T1000 (cell line): ENCODE measurements at regions not wholly inside any gene's neighbourhood (a gene's known extent, or its start where the extent isn't known, plus 50 kb on each side); places are given as distances from the start of the nearest gene placed in this dataset.

Source experiments
- DNase-seq: peaks from one replicate; lab custom pipeline; 2025; ENCODE audit warnings: mixed read lengths; lab: John Stamatoyannopoulos, UW

- no peak for DNase-seq
Observed at GRCh38 chr15:66905954-66906353, 159.4 kb upstream of the SMAD3 start.

GRCh38 chr15:66906668-66907614 is 158.5 kb upstream of the SMAD3 start:
- no peak for DNase-seq

- no peak for DNase-seq
Observed at GRCh38 chr15:66907826-66908743, 157.3 kb upstream of the SMAD3 start.

- DNase-seq: no peak
Observed at GRCh38 chr15:66908744-66909095, 156.7 kb upstream of the SMAD3 start.

- DNase-seq: no peak
Observed at GRCh38 chr15:66909381-66909890, 156.0 kb upstream of the SMAD3 start.

- DNase-seq: no peak
Observed at GRCh38 chr15:66911131-66911700, 154.2 kb upstream of the SMAD3 start.

GRCh38 chr15:66912001-66912400 is 153.4 kb upstream of the SMAD3 start:
- no peak for DNase-seq

- no peak for DNase-seq
Observed at GRCh38 chr15:66912441-66912840, 153.0 kb upstream of the SMAD3 start.

GRCh38 chr15:66917904-66918448 is 147.4 kb upstream of the SMAD3 start:
- no peak for DNase-seq

GRCh38 chr15:66919421-66919820 is 146.0 kb upstream of the SMAD3 start:
- no peak for DNase-seq

GRCh38 chr15:66921319-66921915 is 144.0 kb upstream of the SMAD3 start:
- DNase-seq: no peak

- no peak for DNase-seq
Observed at GRCh38 chr15:66922608-66923007, 142.8 kb upstream of the SMAD3 start.

- no peak for DNase-seq
Observed at GRCh38 chr15:66923438-66923881, 141.9 kb upstream of the SMAD3 start.

- DNase-seq: no peak
Observed at GRCh38 chr15:66924889-66925288, 140.5 kb upstream of the SMAD3 start.

- no peak for DNase-seq
Observed at GRCh38 chr15:66925721-66926120, 139.7 kb upstream of the SMAD3 start.

- no peak for DNase-seq
Observed at GRCh38 chr15:66927201-66928077, 138.0 kb upstream of the SMAD3 start.

- DNase-seq: no peak
Observed at GRCh38 chr15:66928101-66928500, 137.3 kb upstream of the SMAD3 start.

GRCh38 chr15:66928784-66929183 is 136.6 kb upstream of the SMAD3 start:
- DNase-seq: no peak

- no peak for DNase-seq
Observed at GRCh38 chr15:66929843-66930402, 135.5 kb upstream of the SMAD3 start.
